ENCODE measurements at regions not wholly inside any gene's neighbourhood (a gene's known extent, or its start where the extent isn't known, plus 50 kb on each side); places are given as distances from the start of the nearest gene placed in this dataset.

DNA sequence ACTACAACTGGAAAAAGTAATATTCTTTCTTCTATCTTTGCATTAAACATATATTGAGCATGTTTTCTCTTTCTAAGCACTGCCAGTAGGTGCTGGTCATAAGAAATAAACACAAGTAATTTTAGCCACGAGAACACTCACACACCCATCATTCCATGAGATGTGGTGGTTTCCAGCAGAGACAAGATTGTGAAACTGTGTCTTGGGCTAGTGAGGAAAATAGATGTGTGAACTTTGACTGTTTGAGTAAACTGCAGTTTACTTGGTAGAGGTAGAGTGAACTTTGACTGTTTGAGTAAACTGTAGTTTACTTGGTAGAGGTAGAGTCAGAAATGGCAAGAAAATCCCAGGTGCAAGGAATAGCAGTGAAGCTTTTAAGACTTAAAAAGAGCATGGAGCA lies 300.9 kb upstream of the HS3ST1 start:
- no peaks in the 10 kb centered on the region for H3K9me3 ChIP-seq (ENCODE audit: control insufficient read depth, low read depth, low read length)
- H4K20me1 ChIP-seq (ENCODE audit: control insufficient read depth, extremely low read depth, insufficient read depth, low read length) = no peaks in the 10 kb centered on the region
- H3K4me3 ChIP-seq (ENCODE audit: control insufficient read depth in 2 of 3, extremely low read depth in 1 of 3, insufficient read depth in 2 of 3, low read depth in 1 of 3, low read length in 3 of 3) = no peak overlapping the region
- no peaks in the 10 kb centered on the region for H3K36me3 ChIP-seq (ENCODE audit: control insufficient read depth in 2 of 2, extremely low read depth in 1 of 2, insufficient read depth in 2 of 2, low read length in 2 of 2)
- H2AFZ ChIP-seq (ENCODE audit: control insufficient read depth, low read length) = no peak overlapping the region
- FAIRE-seq (no peak), DNase-seq (ENCODE audit: low read depth, low spot score) (no peak)
- H3K27me3 ChIP-seq (ENCODE audit: control insufficient read depth, extremely low read depth, insufficient read depth, low read length) = no peaks in the 10 kb centered on the region
- no peak overlapping the region for H3K9ac ChIP-seq (ENCODE audit: control insufficient read depth, extremely low read depth, insufficient read depth, low read length)
- H3K4me1 ChIP-seq (ENCODE audit: control insufficient read depth, extremely low read depth, insufficient read depth, low read length) = no peaks in the 10 kb centered on the region
- H3K79me2 ChIP-seq (ENCODE audit: control insufficient read depth, insufficient read depth, low read length) = no peaks in the 10 kb centered on the region
- no peaks in the 10 kb centered on the region for H3K9me1 ChIP-seq (ENCODE audit: control insufficient read depth, extremely low read depth, insufficient read depth, low read length)
- no peak for TF ChIP-seq EZH2 (IDR thresholded peaks at IDR 0.05; ENCODE audit: low read length)
- TF ChIP-seq, protein P1, sequence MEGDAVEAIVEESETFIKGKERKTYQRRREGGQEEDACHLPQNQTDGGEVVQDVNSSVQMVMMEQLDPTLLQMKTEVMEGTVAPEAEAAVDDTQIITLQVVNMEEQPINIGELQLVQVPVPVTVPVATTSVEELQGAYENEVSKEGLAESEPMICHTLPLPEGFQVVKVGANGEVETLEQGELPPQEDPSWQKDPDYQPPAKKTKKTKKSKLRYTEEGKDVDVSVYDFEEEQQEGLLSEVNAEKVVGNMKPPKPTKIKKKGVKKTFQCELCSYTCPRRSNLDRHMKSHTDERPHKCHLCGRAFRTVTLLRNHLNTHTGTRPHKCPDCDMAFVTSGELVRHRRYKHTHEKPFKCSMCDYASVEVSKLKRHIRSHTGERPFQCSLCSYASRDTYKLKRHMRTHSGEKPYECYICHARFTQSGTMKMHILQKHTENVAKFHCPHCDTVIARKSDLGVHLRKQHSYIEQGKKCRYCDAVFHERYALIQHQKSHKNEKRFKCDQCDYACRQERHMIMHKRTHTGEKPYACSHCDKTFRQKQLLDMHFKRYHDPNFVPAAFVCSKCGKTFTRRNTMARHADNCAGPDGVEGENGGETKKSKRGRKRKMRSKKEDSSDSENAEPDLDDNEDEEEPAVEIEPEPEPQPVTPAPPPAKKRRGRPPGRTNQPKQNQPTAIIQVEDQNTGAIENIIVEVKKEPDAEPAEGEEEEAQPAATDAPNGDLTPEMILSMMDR (optimal IDR thresholded peaks at IDR 0.05 in 1 of 3, IDR thresholded peaks at IDR 0.05 in 1 of 3, conservative IDR thresholded peaks at IDR 0.05 in 1 of 3; ENCODE audit: extremely low read depth in 1 of 3, insufficient read depth in 2 of 3, low read length in 3 of 3) = no peak
- no peak overlapping the region for H3K4me2 ChIP-seq (ENCODE audit: control insufficient read depth, extremely low read depth, insufficient read depth, low read depth, low read length)
- dilution Hi-C loops (cut with MboI; ENCODE audit: extremely low pct_ligation_motif_present, low sequenced_read_pairs) = no loop called here
- no peak overlapping the region for H3K27ac ChIP-seq (ENCODE audit: control insufficient read depth, insufficient read depth, low read length)

DNA sequence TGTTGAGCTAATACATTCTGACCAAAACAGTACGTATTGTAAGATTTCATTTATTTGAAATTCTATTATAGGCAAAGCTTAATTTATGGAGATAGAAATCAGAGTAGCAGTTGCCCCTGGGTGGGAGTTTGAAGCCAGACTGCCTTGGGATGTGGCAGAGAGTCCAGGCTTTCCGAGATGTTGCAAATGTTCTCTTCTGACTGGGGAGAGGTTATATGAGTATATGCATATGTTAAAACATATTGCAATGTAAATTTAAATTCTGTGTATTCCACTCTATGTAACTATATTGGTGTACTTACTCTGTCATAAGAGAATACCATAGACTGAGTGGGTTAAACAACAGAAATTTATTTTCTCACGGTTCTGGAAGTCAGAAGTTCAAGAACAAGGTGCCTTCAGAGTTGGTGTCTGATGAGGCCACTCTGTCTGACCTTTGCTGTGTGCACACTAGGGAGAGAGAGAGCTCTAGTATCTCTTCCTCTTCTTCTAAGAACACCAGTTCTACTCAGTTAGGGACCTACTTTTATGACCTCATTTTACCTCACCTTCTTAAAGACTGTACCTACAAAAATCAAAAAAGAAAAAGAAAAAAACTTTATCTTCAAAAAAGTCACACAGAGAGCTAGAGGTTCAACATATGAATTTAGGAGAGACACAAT lies 299.3 kb upstream of the HS3ST1 start:
- no peaks in the 10 kb centered on the region for H3K9me1 ChIP-seq (ENCODE audit: control insufficient read depth, extremely low read depth, insufficient read depth, low read length)
- TF ChIP-seq, protein P1 (optimal IDR thresholded peaks at IDR 0.05 in 1 of 3, IDR thresholded peaks at IDR 0.05 in 1 of 3, conservative IDR thresholded peaks at IDR 0.05 in 1 of 3; ENCODE audit: extremely low read depth in 1 of 3, insufficient read depth in 2 of 3, low read length in 3 of 3) = no peak
- H3K27me3 ChIP-seq (ENCODE audit: control insufficient read depth, extremely low read depth, insufficient read depth, low read length) = no peaks in the 10 kb centered on the region
- H3K9me3 ChIP-seq (ENCODE audit: control insufficient read depth, low read depth, low read length) = no peaks in the 10 kb centered on the region
- H3K4me3 ChIP-seq (ENCODE audit: control insufficient read depth in 2 of 3, extremely low read depth in 1 of 3, insufficient read depth in 2 of 3, low read depth in 1 of 3, low read length in 3 of 3) = no peak overlapping the region
- H4K20me1 ChIP-seq (ENCODE audit: control insufficient read depth, extremely low read depth, insufficient read depth, low read length) = no peaks in the 10 kb centered on the region
- FAIRE-seq (no peak), DNase-seq (ENCODE audit: low read depth, low spot score) (no peak)
- H2AFZ ChIP-seq (ENCODE audit: control insufficient read depth, low read length) = no peak overlapping the region
- no peaks in the 10 kb centered on the region for H3K79me2 ChIP-seq (ENCODE audit: control insufficient read depth, insufficient read depth, low read length)
- no peak overlapping the region for H3K4me2 ChIP-seq (ENCODE audit: control insufficient read depth, extremely low read depth, insufficient read depth, low read depth, low read length)
- H3K9ac ChIP-seq (ENCODE audit: control insufficient read depth, extremely low read depth, insufficient read depth, low read length) = no peak overlapping the region
- H3K36me3 ChIP-seq (ENCODE audit: control insufficient read depth in 2 of 2, extremely low read depth in 1 of 2, insufficient read depth in 2 of 2, low read length in 2 of 2) = no peaks in the 10 kb centered on the region
- dilution Hi-C loops (cut with MboI; ENCODE audit: extremely low pct_ligation_motif_present, low sequenced_read_pairs) = no loop called here
- H3K4me1 ChIP-seq (ENCODE audit: control insufficient read depth, extremely low read depth, insufficient read depth, low read length) = no peaks in the 10 kb centered on the region
- no peak overlapping the region for H3K27ac ChIP-seq (ENCODE audit: control insufficient read depth, insufficient read depth, low read length)

Measured in keratinocyte (primary cell).